ENCODE measurements at regions not wholly inside any gene's neighbourhood (a gene's known extent, or its start where the extent isn't known, plus 50 kb on each side); places are given as distances from the start of the nearest gene placed in this dataset.

- Histone ChIP-seq H3K4me1 (ENCODE audit: control insufficient read depth, insufficient read depth, low read length) (no peaks in the 10 kb centered on the region), H3K27me3 (ENCODE audit: control insufficient read depth, insufficient read depth, low read length) (peaks cover 15% of the 10 kb centered on the region; the same call in 1 of the 2 replicates), H3K9me3 (ENCODE audit: control insufficient read depth, insufficient read depth, low read depth, low read length) (no peaks in the 10 kb centered on the region), H3K36me3 (ENCODE audit: control insufficient read depth, insufficient read depth, low read length) (no peaks in the 10 kb centered on the region), H3K4me3 (ENCODE audit: low read depth in 2 of 2, low read length in 2 of 2) (no peak overlapping the region), H3K27ac (ENCODE audit: low read length) (no peak overlapping the region)
- ChIA-PET CTCF (interaction anchor here (0.6 to 2.0 kb wide), 6 partner anchors 28 to 332 kb away, joined by 3 to 6 read pairs (median 4); no protein-coding TSS in a partner anchor), POLR2A (interaction anchor here (0.5 kb wide), 1 partner anchor 385 kb away, joined by 3 read pairs; no protein-coding TSS in a partner anchor)
- DNase-seq (ENCODE audit: low read depth, low spot score) (peak; percentile 38), ATAC-seq (peak; percentile 98)
- BruUV-seq (replicated peaks): no TSS peak
- intact Hi-C loops (cut with micrococcal nuclease; ENCODE audit: unreplicated experiment): loop anchor here (10.0 kb wide), 1 partner anchor 114 kb away; the partner anchor contains the start of gene AHCY
- TF ChIP-seq, protein P1, sequence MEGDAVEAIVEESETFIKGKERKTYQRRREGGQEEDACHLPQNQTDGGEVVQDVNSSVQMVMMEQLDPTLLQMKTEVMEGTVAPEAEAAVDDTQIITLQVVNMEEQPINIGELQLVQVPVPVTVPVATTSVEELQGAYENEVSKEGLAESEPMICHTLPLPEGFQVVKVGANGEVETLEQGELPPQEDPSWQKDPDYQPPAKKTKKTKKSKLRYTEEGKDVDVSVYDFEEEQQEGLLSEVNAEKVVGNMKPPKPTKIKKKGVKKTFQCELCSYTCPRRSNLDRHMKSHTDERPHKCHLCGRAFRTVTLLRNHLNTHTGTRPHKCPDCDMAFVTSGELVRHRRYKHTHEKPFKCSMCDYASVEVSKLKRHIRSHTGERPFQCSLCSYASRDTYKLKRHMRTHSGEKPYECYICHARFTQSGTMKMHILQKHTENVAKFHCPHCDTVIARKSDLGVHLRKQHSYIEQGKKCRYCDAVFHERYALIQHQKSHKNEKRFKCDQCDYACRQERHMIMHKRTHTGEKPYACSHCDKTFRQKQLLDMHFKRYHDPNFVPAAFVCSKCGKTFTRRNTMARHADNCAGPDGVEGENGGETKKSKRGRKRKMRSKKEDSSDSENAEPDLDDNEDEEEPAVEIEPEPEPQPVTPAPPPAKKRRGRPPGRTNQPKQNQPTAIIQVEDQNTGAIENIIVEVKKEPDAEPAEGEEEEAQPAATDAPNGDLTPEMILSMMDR (IDR thresholded peaks at IDR 0.05): peak; percentile 86
- TF ChIP-seq TCF7L2 (IDR thresholded peaks at IDR 0.05; ENCODE audit: low read depth, low read length): no peak
- in situ Hi-C loops (cut with HindIII; ENCODE audit: low pct_unique_long_range_greater_than_20kb, low sequenced_read_pairs): no loop called here
Observed at GRCh38 chr20:34190679-34191090, 50.5 kb upstream of the ASIP start.
